Amniotic epithelial cell (primary cell): ENCODE measurements at regions not wholly inside any gene's neighbourhood (a gene's known extent, or its start where the extent isn't known, plus 50 kb on each side); places are given as distances from the start of the nearest gene placed in this dataset.
A peak's percentile ranks its signal among the peaks of the same experiment; 100 is the strongest.
"Not testable (repeated sequence)": the region's sequence is repeated elsewhere in the genome, so short reads cannot be mapped to it uniquely, and the experiment has no call there.

Experiments
- DNase-seq: peaks from one replicate; pipeline ENCODE4 v3.0.0-alpha.2; 2010; ENCODE audit warnings: low read depth

DNA sequence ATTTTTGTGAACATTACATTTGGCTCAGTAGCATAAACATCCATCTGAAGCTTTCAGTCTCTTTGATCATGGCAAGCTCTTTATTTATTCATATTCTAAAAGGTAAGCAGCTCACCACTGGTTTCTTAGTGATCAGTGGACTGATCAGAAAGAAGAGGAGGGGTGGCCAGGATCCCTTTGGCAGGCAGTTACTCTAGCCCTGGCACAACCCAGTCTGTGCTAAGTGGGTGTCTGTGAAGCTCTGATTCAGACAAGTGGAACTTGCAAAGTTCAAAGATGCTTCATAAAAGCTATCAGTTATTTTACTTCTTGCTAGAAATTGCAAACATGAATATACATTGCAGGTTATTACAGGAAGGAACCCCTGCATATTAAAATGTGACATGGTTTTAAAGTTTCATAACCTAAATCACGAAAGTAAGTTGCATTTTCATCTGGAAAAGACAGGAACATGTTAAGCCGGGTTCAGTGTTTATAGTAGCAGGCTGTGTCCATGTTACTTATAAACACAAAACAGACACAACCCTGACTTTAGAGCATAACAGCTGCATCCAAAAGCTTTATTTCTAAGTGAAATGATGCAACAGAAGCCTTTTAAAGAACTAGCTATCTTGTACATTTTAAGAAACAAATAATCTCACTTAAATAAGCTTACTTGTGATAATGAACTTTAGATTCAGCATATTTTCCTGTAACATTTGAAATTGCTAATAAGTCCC is 785.3 kb downstream of the MCTP2 start:
- peak; percentile 29 for DNase-seq

DNA sequence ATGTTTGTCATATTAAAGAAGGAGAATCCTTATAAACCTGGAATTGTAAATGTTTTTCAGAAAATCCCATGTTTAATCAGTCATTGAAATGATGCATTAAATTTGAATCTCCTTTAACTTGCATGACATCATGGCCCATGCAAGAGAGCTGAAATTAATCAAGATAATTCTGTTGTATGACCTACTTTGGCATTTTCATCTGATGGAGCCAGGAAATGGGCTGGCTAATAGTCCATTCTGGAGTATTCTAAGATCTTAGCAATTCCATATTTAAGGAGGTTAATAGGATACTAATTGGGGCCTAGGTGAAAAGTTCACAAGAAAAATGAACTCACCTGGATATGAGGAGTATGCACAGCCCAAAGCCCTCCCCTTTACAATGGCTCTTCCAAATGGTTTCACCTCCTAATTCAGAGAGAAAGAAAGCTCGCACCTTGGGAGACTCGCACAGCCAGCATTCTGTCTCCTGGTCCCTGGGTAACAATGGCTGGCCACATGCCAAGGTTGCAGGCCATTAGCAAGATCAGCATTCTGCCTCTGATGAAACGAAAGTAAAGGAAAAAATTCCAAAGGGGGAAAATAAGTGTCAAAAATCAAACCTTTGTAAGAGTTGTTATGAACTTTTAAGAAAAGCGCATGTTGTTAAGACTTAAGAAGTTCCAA is 786.4 kb downstream of the MCTP2 start:
- no peak for DNase-seq

DNA sequence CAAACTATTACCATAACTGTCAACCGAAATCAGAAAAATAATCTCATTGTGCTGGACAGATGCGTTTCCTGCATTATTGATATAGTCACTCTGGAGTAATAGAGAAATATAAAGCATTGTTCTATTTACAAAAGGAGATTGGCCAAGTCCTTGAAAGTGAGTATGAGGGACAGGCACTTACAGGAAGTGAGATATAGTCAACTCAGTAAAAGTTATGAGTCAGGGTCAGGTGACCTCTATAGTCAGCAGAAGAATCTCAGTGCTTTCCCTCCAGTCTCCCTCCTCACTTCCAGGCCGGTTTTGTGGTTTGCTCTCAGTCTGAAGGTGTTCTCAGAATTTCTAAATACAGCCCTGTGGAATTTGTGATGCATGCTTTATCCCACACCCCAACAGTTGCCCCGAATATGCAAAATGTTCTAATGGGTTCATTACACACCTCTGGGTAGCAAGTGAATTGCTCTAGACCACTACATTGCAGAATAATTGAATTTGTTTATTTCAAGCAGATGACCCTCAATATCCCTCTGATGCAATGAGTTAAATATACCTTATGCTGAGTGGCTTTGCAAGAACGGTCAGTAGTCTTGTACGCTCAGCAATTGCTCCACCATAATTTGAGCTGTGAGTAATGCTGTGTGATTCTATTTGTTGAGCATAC is 787.7 kb downstream of the MCTP2 start:
- peak; percentile 88 for DNase-seq

DNA sequence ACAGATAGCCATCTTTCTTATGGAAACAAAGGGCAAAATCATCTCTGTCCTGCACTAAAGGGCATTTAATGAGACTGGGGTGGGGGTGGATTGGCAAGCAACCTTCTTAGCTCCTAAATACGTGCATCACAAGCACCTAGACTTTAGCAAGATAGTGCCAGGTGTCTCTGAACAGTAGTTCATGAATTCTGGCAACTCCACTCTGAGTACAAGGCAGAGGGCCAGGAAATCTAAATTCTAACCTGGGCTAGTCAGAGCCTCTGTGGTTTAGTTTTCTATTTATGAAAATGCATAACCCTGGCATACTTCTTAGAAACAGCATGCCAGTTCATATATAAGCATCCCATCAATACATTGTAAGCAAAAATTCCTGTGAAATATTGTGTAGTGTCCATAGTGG is 788.5 kb downstream of the MCTP2 start:
- no peak for DNase-seq

DNA sequence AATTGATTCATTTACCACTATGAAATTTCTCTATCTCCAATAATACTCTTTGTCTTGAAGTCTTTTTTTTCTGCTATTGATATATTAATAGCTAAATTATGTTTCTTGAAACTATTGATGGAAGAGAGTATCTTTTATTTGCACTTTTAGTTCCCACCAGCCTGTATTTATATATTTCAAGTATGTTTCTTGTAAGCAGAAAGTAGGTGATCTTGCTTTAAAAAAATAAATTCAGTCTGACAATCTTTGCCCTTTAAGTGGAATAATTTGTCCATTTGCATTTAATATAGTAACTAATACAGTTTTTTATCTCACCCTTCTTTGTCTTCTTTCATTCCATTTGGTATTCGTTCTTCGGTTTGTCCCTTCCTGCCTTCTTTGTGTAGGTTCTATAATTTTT is 790.5 kb downstream of the MCTP2 start:
- DNase-seq = no peak

DNA sequence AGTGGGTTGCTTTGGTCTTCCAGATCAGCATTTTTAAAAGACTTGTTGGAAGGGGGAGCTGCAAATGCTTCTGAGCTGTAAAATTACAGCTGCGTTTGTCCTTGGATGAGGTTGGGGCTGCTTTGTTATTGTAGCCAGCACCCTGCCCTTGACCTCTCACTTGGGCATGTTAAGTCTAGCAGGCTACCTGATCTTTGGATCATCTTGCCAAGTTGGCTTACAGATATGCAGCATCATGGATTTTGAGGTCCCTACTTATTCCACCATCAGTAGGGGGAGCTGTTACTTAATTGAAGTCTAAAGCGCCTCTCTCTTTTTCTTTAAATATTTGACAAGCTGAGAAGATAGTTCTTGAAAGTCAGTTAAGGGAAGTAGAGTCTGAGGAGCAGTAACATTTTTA is 793.0 kb downstream of the MCTP2 start:
- peak; percentile 52 for DNase-seq

DNA sequence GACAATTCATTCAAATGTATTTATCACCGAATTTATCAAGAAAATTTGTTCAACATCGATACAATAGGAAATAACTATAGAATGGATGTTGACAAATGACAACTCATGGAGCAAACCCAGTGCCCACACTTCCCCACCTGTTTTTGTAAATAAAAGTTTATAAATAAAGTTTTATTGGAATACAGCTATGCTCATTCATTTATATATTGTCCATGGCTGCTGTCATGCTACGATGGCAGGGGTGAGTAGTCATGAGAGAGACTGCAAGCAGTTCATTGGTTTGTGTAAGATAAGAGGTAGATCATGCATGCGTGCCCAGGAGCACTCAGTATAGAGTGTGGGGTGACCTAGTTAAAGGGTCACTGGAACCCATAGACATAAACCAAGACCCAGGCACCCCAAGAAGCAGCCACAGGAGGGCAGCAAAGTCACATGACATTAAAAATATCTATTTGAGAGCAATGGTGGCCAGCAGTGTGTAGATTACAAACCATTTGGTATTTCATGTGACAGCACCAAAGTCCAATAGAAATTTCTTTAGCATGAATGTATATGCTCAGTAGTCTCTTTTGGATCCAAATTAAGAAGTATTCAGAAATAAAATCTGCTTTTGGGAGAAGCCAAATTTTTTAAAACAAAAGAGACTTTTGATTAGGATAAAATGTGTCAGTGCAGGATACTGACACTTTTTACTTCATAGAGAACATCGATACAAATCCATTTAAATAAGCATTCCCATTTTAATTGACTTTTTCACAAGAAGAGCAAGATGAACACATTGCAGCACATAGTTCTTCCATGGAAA is 794.8 kb downstream of the MCTP2 start:
- peak; percentile 58 for DNase-seq

DNA sequence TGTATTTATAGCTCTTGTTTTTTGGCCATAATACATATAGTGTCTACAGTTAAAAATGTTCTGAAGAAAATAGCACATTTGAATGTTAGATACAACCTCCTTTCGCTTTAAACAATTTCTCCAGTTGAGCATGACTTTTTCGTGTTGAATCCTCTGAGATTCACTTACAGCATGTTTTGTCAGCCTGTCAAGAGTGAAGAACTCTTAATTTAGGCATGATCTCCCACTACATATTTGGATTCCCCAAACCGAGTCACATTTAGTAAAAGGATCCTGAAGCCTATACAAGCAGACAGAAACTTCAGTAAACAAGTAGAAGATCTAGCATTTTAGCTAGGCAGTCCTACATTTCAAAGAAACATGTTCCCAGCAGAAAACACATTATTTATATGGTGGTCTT is 796.6 kb downstream of the MCTP2 start:
- DNase-seq = no peak

DNA sequence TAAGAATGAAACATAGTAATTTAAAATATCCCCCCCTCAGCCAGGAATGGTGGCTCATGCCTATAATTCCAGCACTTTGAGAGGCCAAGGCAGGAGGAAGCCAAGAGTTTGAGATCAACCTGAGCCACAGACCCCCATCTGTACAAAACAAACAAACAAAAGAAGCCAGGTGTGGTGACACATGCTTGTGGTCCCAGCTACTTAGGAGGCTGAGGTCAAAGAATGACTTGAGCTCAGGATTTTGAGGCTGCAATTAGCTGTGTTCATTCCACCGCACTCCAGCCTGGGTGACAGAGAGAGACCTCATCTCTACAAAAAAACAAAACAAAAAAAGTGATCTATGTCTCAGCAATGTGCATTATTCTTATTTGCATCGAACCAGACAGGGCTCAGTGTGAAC is 800.8 kb downstream of the MCTP2 start:
- DNase-seq = no peak

DNA sequence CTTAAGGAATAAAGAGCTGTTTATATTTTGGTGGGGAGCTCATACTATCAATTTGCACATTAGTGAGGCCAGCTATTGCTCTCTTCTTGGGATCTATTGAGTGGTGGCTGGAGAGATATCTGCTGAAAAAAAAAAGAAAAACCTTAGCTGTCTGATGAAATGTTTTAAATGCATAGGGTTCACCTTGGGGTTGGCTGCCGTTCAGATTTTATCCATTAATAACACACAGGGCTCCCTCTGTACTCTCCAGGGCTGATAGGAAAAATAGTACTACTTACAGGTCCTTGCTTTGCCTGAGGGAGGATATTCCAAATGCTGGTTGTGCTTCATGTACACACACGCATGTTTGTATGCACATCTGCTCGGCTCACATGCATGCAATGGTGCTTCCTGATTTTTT is 803.7 kb downstream of the MCTP2 start:
- no peak for DNase-seq

DNA sequence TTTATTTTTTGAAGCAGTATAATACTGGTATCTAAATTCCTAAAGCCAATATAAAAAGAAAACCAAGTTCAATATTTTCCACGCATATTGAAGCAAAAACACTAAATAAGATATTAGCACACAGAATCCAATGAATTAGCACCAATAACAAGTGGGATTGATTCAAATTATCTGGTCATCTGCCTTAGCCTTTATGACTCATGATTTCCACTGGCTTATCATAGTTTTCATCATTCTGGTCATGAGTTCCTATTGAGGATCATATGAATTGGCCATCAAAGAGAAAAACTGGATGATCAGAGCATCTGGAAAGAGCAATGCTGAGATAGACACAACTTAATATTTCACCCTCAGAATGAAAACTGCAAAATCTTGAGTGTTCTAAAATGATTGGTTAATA is 809.9 kb downstream of the MCTP2 start:
- no peak for DNase-seq

DNA sequence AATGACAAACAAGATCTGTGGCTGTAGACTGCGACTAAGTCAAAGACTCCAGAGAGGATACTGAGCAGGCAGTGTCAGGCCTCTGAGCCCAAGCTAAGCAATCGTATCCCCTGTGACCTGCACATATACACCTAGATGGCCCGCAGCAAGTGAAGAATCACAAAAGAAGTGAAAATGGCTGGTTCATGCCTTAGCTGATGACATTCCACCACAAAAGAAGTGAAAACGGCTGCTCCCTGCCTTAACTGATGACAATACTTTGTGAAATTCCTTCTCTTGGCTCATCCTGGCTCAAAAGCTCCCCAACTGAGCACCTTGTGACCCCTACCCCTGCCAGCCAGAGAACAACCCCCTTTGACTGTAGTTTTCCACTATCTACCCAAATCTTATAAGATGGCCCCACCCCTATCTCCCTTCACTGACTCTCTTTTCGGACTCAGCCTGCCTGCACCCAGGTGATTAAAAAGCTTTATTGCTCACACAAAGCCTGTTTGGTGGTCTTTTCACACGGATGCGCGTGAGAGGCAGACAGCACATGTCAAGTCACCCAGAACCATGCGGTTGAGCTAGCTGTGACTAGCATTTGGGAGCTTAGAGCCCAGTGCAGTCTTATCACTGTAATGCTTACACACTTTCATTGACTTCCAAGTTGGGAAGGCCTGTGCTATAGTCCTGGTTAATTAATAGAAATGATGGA is 812.0 kb downstream of the MCTP2 start:
- not testable (repeated sequence) for DNase-seq

DNA sequence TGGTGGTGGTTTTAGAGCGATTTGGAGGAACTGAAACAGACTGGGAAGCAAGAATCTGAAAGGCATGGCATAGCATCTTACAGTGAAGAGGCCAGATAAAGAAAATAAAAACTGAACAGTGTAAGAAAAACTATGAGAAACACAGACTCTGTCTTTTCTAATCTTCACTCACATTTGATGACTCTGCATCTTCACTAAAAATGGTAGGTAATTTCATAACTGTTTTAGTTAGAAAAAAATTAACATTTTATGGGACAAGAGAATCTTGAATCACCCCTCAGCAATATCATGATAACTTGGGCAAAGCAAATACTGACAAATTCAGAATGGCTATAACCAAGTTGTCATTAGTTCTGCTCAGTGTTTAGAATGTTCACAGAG is 812.6 kb downstream of the MCTP2 start:
- no peak for DNase-seq

DNA sequence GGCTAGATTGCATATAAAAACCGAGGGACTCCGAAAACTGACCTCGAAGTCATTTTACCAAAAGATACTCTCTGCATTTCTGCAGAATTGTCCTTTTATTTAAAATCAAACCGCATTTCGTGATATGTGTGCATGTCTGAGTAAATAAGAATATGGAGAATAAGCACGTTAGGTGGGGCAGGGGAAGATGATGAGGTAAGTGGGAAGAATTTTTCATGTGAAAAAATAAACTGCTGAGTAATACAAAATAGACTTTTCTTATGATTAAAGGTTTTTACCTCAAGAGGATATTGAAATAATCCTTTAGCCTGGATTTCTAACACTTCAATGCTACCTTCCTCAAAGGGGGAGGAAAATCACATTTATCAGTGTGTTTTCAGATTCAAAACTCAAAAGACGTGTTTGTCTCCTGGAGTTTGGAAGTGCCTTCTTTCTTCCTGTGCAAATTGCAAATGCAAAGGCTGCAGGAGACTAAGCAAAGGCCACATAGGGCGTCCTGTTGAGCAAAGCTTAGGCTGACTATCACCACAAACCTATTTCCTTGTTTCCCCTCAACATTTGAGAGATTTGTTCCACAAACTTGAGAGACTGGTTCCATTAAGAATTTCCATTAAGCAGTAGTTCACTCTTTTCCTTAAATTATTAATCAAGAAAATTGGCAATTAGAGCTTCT is 813.5 kb downstream of the MCTP2 start:
- DNase-seq = no peak

DNA sequence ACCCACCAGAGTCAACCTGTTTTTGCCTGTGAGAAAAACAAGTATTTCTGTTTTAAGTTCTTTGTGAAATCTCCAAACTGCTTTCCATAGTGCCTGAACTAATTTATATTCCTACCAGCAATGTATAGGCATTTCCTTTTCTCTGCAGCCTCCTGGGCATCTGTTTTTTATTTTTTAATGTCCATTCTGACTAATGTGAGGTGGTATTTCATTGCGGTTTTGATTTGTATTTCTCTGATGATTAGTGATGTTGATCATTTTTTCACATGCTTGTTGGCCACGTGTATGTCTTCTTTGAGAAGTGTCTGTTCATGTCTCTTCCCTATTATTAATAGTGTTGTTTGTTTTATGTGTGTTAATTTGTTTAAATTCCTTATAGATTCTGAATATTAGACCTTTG is 820.5 kb downstream of the MCTP2 start:
- DNase-seq = no peak

DNA sequence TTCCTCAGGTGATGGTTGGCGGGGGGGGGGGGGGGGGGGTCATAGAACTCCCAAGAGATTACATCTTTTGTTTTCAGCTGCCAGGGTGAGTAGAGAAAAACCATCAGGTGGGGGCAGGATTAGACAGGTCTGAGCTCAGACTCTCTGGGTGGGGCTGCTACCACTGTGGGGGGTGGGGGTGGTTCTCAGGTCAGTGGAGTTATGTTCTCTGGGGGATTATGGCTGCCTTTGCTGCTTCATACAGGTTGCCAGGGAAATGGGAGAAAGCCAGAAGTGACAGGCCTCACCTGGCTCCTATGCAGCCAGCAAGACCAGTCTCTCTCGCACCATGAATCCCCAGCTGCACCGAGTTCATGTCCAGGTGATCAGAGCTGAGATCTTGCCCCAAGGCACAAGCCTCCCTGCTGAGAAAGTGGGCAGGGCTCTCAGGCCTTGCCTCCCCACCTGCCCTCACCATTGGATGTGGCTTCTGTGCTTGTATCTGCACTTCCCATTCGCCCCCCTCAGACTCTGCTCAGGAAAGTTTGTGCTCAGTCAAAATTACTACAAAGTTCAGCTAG is 828.1 kb downstream of the MCTP2 start:
- DNase-seq = no peak

DNA sequence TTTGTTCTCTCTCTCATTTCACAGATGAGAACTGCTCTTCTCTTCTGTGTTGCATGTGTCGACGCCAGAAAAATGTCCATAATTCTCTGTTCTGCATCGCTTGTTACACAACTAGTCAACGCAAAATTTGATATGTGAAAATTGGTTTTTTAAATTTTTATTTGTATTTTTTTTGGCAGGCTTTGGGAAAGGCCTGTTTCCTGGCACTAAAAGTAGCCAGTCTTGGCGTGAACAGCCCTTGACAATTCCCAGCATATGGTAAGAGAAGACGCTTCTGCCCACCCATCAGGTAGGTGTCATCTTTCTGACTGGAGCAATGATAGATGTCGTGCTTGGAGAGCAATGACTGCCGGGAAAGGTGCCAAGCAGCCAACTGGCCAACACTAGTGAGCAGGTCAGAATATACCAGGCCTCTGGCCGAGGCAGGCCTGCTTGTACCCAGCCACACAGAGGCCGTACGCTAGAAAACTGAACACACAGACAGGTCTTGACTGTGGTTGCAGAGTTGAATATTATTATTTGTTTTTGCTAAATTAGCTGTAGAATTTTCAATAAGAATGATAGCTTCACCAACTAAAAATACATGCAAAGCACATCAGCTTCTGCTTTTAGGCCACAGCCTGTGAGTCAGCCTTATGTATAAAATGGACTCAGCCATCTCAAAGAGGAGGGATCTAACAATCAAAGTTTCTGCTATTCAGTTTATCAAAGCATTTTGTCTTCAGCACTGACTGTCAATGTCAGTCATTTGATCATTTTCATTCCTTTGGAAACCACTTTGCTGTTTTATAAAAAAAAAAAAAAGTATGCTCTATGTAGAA is 837.5 kb downstream of the MCTP2 start:
- no peak for DNase-seq

DNA sequence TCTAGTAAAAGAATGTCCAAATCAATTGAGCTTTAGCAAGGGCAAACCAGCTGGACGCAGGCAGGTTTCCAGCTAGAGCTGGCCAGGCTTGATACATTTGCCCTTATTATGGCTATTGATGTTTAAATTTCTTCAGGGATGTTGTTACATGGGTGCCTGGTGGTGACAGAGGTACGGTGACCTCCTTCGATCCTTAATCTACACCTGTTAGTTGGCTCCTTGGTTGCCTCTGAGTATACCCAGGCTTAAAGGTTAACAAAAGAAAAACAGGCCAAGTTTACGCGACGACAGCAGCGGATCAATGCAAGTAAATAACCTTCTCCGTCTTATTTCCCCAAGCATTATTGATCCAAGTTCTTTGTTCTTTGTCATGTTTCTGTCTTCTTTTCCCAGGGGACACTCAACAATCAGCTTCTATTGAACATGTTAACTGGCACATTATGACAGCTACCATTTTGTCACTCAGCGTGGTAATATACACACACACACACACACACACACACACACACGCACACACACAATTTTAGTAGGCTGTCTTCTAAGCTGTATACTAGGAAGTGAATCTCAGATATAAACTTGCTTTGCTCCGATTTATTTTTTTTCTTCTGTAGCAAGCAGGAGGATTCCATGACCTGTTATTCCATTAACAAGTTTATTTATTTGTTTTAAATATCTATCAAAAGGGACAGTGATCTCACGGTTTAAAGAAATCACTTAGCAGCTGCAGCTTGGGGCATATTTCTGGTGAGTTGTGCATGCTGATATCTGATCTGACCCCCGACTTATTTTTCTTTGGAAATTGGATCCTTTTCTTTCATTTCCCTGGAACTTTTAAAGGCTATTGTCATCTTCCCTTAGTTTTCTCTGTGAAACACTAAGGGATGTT is 844.7 kb downstream of the MCTP2 start:
- no peak for DNase-seq

DNA sequence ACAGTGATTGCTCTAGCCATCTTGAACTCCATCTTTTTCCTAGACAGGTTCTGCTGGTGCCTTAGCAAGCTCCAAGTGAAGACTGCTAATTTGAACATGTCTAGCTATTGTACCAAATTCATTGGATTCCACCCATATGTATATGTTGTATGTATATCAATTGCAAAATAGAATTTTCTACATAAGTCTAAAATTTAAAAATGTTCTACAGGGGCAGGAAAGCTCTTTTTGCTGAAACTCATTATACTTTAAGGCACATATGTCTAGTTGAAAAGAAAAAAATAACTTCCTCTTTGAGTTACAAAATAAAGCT is 845.3 kb downstream of the MCTP2 start:
- DNase-seq = no peak
